SK-N-SH treated with all-trans-retinoic acid at 6 μM for 48 hours (cell line): ENCODE measurements at regions not wholly inside any gene's neighbourhood (a gene's known extent, or its start where the extent isn't known, plus 50 kb on each side); places are given as distances from the start of the nearest gene placed in this dataset.

Experiments used
- ATAC-seq: fragments of 200-7000 bp; cut with Tn5 transposase; 3 replicates; pipeline ENCODE4 v1.9.1; 2020; ENCODE audit warnings: mild to moderate bottlenecking, moderate library complexity
- ARNTL ChIP-seq: fragments of 450-650 bp; formaldehyde crosslinking; IDR thresholded peaks from 2 replicates; pipeline ENCODE4 v1.5.0; 2020; ENCODE audit warnings: low read depth, mild to moderate bottlenecking, moderate library complexity, borderline replicate concordance
- BACH2 ChIP-seq: fragments of 250-450 bp; sonication (Bioruptor Pico); IDR thresholded peaks from 2 replicates; pipeline ENCODE4 v1.9.0; 2021; ENCODE audit warnings: mild to moderate bottlenecking, borderline replicate concordance
- CSRNP3 ChIP-seq: fragments of 250-450 bp; sonication (Bioruptor Pico); IDR thresholded peaks from 2 replicates; pipeline ENCODE4 v1.5.1; 2021; ENCODE audit warnings: mild to moderate bottlenecking, moderate library complexity
- ESRRG ChIP-seq: fragments of 250-450 bp; sonication (Bioruptor Pico); IDR thresholded peaks from 2 replicates; pipeline ENCODE4 v1.6.1; 2021; ENCODE audit warnings: mild to moderate bottlenecking
- GLIS3 ChIP-seq: fragments of 250-450 bp; sonication (Bioruptor Pico); IDR thresholded peaks from 2 replicates; pipeline ENCODE4 v1.5.0; 2020; ENCODE audit warnings: mild to moderate bottlenecking, moderate library complexity
- ISL1 ChIP-seq: fragments of 250-450 bp; sonication (Bioruptor Pico); IDR thresholded peaks from 2 replicates; pipeline ENCODE4 v2.1.2; 2022; ENCODE audit warnings: mild to moderate bottlenecking, moderate library complexity
- OSR1 ChIP-seq: fragments of 250-450 bp; sonication (Bioruptor Pico); IDR thresholded peaks from 2 replicates; pipeline ENCODE4 v1.8.0; 2022; ENCODE audit warnings: moderate library complexity, mild to moderate bottlenecking, inconsistent platforms
- PATZ1 ChIP-seq: fragments of 250-450 bp; sonication (Bioruptor Pico); IDR thresholded peaks from 2 replicates; pipeline ENCODE4 v1.8.0; 2020; ENCODE audit warnings: mild to moderate bottlenecking, moderate library complexity, borderline replicate concordance
- PPARA ChIP-seq: fragments of 250-450 bp; sonication (Bioruptor Pico); IDR thresholded peaks from 2 replicates; pipeline ENCODE4 v1.5.0; 2020; ENCODE audit warnings: mild to moderate bottlenecking, borderline replicate concordance
- RARB ChIP-seq: fragments of 250-450 bp; sonication (Bioruptor Pico); IDR thresholded peaks from 2 replicates; pipeline ENCODE4 v1.8.0; 2021; ENCODE audit warnings: mild to moderate bottlenecking, moderate library complexity
- SNAI2 ChIP-seq: fragments of 250-450 bp; sonication (Bioruptor Pico); IDR thresholded peaks from 2 replicates; pipeline ENCODE4 v1.5.0; 2020; ENCODE audit warnings: mild to moderate bottlenecking, moderate library complexity
- TCF4 ChIP-seq: fragments of 250-450 bp; sonication (Bioruptor Pico); IDR thresholded peaks from 2 replicates; pipeline ENCODE4 v1.8.0; 2021; ENCODE audit warnings: mild to moderate bottlenecking, moderate library complexity, borderline replicate concordance
- TOX ChIP-seq: fragments of 250-450 bp; sonication (Bioruptor Pico); IDR thresholded peaks from 2 replicates; pipeline ENCODE4 v1.8.0; 2021; ENCODE audit warnings: mild to moderate bottlenecking, moderate library complexity, borderline replicate concordance
- TSHZ2 ChIP-seq: fragments of 250-450 bp; sonication (Bioruptor Pico); IDR thresholded peaks from 2 replicates; pipeline ENCODE4 v1.5.0; 2020; ENCODE audit warnings: mild to moderate bottlenecking, moderate library complexity
- ZC3H10 ChIP-seq: fragments of 250-450 bp; sonication (Bioruptor Pico); IDR thresholded peaks from 2 replicates; pipeline ENCODE4 v1.5.1; 2021; ENCODE audit warnings: mild to moderate bottlenecking, moderate library complexity
- ZFP3 ChIP-seq: fragments of 250-450 bp; sonication (Bioruptor Pico); IDR thresholded peaks from 2 replicates; pipeline ENCODE4 v1.5.0; 2020; ENCODE audit warnings: mild to moderate bottlenecking, moderate library complexity
- ZFP30 ChIP-seq: fragments of 450-650 bp; formaldehyde crosslinking; IDR thresholded peaks from 2 replicates; pipeline ENCODE4 v1.5.0; 2022; ENCODE audit warnings: mild to moderate bottlenecking, moderate library complexity
- ZNF565 ChIP-seq: fragments of 450-650 bp; formaldehyde crosslinking; conservative IDR thresholded peaks from 2 replicates; pipeline ENCODE4 v1.5.0; 2020; ENCODE audit warnings: low read depth, mild to moderate bottlenecking, moderate library complexity
- ZNF70 ChIP-seq: fragments of 450-650 bp; formaldehyde crosslinking; IDR thresholded peaks from 2 replicates; pipeline ENCODE4 v1.5.0; 2020; ENCODE audit warnings: mild to moderate bottlenecking, moderate library complexity
- ZNF8 ChIP-seq: fragments of 450-650 bp; formaldehyde crosslinking; IDR thresholded peaks from 2 replicates; pipeline ENCODE4 v1.5.0; 2020; ENCODE audit warnings: mild to moderate bottlenecking, moderate library complexity
- TF ChIP-seq, protein P1 (sequence below): fragments of 250-450 bp; sonication (Bioruptor Pico); IDR thresholded peaks from 2 replicates; pipeline ENCODE4 v1.8.0; 2021; ENCODE audit warnings: low read depth, mild to moderate bottlenecking, moderate library complexity, borderline replicate concordance
- TF ChIP-seq, protein P2 (sequence below): fragments of 250-450 bp; sonication (Bioruptor Pico); IDR thresholded peaks from 2 replicates; pipeline ENCODE4 v1.5.1; 2020; ENCODE audit warnings: low read depth, mild to moderate bottlenecking, moderate library complexity

- no peak for ATAC-seq
- TF ChIP-seq TOX (CRISPR knock-in tag) (no peak), ZFP30 (CRISPR knock-in tag) (no peak), RARB (CRISPR knock-in tag) (no peak), BACH2 (CRISPR knock-in tag) (no peak), ARNTL (CRISPR knock-in tag) (no peak), CSRNP3 (no peak), OSR1 (no peak), PATZ1 (CRISPR knock-in tag) (no peak), ZNF565 (no peak), SNAI2 (CRISPR knock-in tag) (no peak), ISL1 (CRISPR knock-in tag) (no peak), ZC3H10 (CRISPR knock-in tag) (no peak), ZNF70 (no peak), TCF4 (CRISPR knock-in tag) (no peak), PPARA (CRISPR knock-in tag) (no peak)
- TF ChIP-seq, protein P1, sequence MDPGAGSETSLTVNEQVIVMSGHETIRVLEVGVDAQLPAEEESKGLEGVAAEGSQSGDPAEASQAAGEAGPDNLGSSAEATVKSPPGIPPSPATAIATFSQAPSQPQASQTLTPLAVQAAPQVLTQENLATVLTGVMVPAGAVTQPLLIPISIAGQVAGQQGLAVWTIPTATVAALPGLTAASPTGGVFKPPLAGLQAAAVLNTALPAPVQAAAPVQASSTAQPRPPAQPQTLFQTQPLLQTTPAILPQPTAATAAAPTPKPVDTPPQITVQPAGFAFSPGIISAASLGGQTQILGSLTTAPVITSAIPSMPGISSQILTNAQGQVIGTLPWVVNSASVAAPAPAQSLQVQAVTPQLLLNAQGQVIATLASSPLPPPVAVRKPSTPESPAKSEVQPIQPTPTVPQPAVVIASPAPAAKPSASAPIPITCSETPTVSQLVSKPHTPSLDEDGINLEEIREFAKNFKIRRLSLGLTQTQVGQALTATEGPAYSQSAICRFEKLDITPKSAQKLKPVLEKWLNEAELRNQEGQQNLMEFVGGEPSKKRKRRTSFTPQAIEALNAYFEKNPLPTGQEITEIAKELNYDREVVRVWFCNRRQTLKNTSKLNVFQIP (CRISPR knock-in tag), result no peak
- TF ChIP-seq, protein P2, sequence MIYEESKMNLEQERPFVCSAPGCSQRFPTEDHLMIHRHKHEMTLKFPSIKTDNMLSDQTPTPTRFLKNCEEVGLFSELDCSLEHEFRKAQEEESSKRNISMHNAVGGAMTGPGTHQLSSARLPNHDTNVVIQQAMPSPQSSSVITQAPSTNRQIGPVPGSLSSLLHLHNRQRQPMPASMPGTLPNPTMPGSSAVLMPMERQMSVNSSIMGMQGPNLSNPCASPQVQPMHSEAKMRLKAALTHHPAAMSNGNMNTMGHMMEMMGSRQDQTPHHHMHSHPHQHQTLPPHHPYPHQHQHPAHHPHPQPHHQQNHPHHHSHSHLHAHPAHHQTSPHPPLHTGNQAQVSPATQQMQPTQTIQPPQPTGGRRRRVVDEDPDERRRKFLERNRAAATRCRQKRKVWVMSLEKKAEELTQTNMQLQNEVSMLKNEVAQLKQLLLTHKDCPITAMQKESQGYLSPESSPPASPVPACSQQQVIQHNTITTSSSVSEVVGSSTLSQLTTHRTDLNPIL, result no peak
Measured at GRCh38 chr4:132240081-132240480, 909.0 kb upstream of the PCDH10 start.

GRCh38 chr4:132245319-132245718 is 903.8 kb upstream of the PCDH10 start:
- no peak for TF ChIP-seq GLIS3 (CRISPR knock-in tag)
- no peak for ATAC-seq

DNA sequence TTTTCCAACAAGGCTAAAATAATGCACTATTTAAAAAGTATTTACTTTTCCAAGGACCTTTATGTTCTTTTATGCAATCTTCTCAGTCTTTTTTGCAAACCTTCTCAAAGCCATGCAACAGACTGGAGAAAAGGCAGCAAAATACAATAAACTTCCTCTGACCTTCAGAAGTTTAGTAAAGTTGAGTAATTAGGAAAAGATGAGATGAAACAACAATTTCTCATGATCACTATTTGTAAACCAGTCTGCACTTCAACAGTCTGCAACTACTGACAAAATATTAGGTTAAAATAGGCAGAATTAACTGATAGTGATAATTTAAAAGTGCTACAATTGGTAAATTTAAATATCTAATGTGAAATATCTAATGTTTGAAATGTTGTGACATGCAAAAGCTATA is 884.9 kb upstream of the PCDH10 start:
- ATAC-seq, result no peak
- TF ChIP-seq OSR1, result no peak
- no peak for TF ChIP-seq PATZ1 (CRISPR knock-in tag)
- no peak for TF ChIP-seq ESRRG (CRISPR knock-in tag)
- TF ChIP-seq, protein P1 (CRISPR knock-in tag), result no peak
- TF ChIP-seq SNAI2 (CRISPR knock-in tag), result no peak
- TF ChIP-seq ZFP30 (CRISPR knock-in tag), result no peak
- no peak for TF ChIP-seq GLIS3 (CRISPR knock-in tag)
- TF ChIP-seq ISL1 (CRISPR knock-in tag), result no peak
- TF ChIP-seq TSHZ2 (CRISPR knock-in tag), result no peak
- TF ChIP-seq RARB (CRISPR knock-in tag), result no peak
- no peak for TF ChIP-seq ZFP3 (CRISPR knock-in tag)
- TF ChIP-seq TOX (CRISPR knock-in tag), result no peak
- no peak for TF ChIP-seq ZC3H10 (CRISPR knock-in tag)
- TF ChIP-seq ZNF8 (CRISPR knock-in tag), result no peak
- TF ChIP-seq, protein P2, result no peak
- no peak for TF ChIP-seq ZNF565
- TF ChIP-seq BACH2 (CRISPR knock-in tag), result no peak
